VCaP (cell line): ENCODE measurements at regions not wholly inside any gene's neighbourhood (a gene's known extent, or its start where the extent isn't known, plus 50 kb on each side); places are given as distances from the start of the nearest gene placed in this dataset.

ENCODE experiments used
- H3K27ac ChIP-seq: fragments of 450-650 bp; 2 replicates; pipeline ENCODE4 v1.5.1; 2017
- TF ChIP-seq, protein P1 (sequence below): fragments of 450-650 bp; conservative IDR thresholded peaks from 2 replicates; pipeline ENCODE4 v1.5.1; 2017; ENCODE audit warnings: mild to moderate bottlenecking, moderate library complexity

DNA sequence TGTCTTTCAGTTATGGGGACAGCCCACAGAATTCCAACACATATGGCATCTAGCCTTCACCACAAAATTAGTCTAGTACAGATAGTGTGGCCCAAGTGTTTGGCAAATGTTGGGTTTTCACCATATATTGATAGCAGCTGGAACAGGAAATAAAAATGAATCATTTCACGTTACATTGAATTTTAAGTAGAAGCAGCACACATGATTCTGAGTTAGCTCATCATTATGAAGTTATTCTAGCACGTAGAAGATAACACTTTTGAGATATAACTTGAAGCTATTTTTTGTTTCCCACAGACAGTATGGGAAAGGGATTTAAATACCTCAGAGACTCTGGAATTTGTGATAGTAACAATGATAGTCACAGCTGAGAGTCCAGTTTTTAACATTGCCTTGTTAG lies 118.7 kb downstream of the FAT4 start:
- H3K27ac ChIP-seq: no peak overlapping the region
- TF ChIP-seq, protein P1, sequence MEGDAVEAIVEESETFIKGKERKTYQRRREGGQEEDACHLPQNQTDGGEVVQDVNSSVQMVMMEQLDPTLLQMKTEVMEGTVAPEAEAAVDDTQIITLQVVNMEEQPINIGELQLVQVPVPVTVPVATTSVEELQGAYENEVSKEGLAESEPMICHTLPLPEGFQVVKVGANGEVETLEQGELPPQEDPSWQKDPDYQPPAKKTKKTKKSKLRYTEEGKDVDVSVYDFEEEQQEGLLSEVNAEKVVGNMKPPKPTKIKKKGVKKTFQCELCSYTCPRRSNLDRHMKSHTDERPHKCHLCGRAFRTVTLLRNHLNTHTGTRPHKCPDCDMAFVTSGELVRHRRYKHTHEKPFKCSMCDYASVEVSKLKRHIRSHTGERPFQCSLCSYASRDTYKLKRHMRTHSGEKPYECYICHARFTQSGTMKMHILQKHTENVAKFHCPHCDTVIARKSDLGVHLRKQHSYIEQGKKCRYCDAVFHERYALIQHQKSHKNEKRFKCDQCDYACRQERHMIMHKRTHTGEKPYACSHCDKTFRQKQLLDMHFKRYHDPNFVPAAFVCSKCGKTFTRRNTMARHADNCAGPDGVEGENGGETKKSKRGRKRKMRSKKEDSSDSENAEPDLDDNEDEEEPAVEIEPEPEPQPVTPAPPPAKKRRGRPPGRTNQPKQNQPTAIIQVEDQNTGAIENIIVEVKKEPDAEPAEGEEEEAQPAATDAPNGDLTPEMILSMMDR: no peak

DNA sequence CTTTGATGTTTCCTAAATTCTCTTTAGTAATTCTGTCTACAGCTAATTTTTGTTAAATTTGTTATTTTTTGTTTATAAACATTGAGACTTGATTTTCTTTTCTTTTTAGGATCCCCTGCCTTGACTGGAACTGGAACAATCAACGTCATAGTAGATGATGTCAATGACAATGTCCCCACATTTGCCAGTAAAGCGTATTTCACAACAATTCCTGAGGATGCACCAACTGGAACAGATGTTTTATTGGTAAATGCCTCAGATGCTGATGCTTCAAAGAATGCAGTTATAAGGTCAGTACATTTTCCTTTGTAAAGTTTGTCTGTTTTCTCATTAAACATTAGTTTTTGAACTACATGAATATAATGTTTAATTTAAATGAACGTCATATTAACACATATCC lies 119.4 kb downstream of the FAT4 start:
- TF ChIP-seq, protein P1: no peak
- H3K27ac ChIP-seq: no peak overlapping the region

DNA sequence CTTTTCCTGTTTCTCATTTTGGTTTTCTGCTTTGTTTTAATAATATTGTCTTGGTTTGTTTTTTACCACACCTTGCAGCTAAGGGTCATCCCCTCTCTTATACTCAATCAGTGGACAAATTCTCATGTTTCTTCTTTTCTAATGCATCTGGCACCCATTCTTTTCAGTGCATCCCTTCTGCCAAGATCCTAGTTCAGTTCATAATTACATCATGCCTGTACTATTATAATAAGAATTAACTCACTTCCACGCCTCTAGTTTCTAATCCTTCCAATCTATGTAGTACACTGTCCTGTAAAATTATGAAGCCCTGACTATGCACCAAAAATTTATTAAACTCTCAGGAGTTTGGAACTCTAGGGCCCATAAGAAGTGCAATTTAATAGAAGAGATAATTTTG lies 126.1 kb downstream of the FAT4 start:
- no peak overlapping the region for H3K27ac ChIP-seq
- TF ChIP-seq, protein P1: no peak

DNA sequence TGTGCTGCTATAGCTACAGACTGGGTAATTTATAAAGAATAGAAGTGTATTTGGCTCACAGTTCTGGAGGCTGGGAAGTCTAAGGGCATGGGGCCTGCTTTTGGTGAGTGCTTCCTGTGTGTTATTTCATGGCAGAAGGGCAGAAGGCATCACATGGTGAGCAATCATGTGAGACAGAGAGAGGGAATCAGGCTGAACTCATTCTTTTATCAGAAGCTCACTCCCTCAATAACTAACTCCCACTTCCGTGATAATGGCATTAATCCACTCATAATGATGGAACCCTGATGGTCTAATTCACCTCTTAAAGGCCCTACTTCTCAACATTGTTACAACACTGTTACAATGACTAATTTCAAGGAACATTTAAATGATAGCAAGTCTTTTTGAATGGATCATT lies 129.4 kb downstream of the FAT4 start:
- TF ChIP-seq, protein P1: no peak

DNA sequence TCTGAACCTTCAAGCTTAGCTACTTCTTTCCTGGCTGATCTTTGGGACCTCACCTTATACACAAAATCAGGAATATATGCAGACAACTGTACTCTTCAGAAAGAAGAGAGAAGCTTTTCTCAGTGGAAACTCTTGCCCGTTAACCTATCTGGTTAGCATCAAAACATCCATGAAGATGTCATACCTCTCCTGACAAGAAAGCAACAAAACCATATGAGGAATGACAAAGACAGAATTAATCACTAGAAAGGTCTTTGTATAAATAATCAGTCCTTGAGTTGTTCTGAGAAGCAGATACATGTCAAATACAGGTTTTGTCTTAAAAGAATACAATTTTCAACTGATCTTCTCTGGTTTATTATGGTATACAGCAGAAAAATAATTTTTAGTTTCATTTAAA lies 130.8 kb downstream of the FAT4 start:
- no peak overlapping the region for H3K27ac ChIP-seq
- TF ChIP-seq, protein P1: no peak

More for the DNA sequence above, 129.4 kb downstream of the FAT4 start:
- no peak overlapping the region for H3K27ac ChIP-seq

DNA sequence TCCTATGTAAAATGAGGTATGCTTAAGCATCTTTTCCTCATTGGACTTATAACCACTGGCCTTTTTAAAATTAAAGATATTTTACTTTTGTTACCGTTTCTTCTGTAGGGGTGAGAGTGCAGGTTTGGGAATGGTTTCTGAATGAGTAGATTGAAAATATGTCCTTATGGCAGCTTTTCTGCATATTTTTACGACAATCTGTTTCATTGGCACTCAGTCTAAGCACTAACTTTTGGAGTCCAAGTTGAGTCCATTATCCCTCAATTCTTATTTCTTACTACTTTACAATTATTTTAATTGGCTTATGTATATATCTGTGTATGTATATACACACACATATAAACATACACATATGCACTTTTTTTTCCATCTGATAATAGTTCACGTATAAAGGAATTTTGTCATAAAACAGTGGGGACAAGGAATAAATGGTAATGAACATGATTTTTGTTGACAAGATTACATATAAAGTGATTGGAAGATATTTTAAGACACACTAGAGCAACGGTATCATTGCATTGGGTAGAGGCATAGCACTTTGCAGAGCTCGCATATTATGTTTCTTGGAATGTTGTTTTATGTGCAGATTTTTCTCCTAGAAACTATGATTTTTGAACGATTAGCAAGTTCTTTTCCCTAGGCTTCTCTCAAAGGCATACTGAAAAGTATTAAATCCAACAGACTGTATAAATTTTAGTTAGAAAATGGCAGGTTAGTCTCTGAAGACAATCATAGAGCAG lies 133.0 kb downstream of the FAT4 start:
- H3K27ac ChIP-seq: no peak overlapping the region
- TF ChIP-seq, protein P1: no peak

DNA sequence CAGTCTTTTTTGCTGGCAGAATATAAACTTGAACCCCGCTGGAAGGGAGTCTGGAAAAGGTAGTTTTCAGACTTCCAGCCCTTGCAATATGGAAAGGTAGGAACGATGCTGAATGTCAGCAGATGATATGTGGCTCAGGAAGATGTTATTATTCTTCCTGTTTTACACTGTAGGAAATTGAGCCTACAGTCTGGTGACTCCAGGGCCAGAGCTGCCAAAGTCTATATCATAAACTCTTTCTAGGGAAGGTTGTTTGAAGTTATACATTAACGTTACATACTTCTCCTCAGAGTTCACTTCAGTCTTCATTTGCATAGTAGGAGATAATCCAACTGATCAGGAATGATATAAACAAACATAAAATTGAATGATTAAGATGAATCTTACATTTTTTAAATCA lies 141.3 kb downstream of the FAT4 start:
- no peak overlapping the region for H3K27ac ChIP-seq
- TF ChIP-seq, protein P1: no peak
